ENCODE measurements at regions not wholly inside any gene's neighbourhood (a gene's known extent, or its start where the extent isn't known, plus 50 kb on each side); places are given as distances from the start of the nearest gene placed in this dataset.

DNA sequence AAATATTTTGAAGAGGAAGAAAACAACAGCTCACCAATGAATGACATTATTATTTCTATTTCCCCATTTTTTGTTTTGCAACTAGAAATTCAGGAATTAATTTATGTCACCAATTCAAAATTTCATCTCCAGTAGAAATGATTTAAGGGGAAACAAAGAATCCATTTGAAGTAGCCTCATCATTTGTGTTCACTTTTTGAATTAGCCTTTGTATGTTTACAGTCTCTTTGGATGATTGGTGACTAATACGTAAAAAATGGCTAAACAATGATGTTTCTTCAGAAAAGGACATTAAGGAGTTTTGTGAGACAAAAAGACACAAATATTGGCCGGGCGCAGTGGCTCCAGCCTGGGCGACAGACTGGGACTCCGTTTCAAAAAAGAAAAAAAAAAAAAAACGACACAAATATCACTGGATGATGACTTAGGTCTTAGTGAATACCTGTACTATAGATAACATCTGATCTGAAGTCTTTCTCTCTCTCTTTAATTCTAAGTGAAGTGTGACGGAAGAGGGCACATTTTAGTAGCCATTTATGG, 313.2 kb downstream of the PIK3C3 start:
- DNase-seq (ENCODE audit: low read depth) = no peak

DNA sequence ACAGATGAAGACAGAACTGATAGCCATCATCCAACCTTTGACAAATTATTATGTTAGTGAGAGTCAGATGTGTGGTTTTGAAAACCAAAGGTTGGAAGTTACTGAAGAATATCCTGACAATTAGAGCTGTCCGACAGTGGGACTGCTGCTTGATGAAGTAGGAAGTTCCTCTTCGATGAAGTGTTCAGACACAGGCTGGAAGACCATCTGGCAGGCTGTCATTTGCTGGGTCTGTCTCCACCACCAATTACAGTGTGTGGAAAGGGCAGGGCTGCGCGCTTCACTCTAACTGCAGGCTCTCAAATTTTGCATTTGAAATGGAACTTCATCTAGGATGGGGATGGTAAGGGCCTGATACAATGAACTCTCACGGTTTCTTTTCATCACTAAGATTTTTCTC, 313.8 kb downstream of the PIK3C3 start:
- DNase-seq (ENCODE audit: low read depth) = no peak

DNA sequence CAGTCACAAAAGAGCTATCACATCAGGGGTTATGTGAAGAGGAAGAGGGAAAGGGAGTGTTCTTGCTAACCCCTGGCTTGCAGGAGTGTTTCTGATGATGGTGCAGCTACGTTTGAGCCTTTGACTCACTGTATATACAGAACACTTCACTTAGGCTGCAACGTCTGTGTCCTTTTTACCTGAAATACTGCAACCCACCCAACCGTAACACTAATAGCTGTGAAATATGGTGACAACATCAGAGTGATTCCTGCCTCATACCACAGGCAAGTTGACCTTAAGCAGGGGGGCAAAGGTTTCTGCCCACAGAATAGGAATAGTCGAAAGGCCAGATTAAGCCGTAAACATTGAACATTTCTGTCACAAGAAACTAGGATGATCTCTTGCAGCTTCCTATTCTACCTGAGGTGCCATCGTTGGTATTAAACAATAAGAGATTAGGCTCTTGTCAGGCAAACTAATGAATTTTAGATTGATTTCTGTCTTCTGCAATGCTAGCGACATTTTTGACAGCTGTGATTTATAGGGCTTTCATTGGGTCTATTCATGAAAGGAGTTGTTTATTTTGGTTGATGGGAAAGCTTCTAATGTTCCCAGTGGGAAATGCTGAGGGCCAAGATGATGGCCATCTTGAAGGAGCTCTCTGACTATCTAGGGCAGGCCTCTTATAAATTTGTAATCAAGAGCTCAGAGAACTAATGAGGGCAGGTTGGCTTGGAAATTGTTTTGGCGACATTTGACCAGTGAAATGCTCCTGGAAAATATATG, 316.8 kb downstream of the PIK3C3 start:
- no peak for DNase-seq (ENCODE audit: low read depth)

GRCh38 chr18:42274488-42275137, 319.6 kb downstream of the PIK3C3 start:
- peak; percentile 10 for DNase-seq (ENCODE audit: low read depth)

DNA sequence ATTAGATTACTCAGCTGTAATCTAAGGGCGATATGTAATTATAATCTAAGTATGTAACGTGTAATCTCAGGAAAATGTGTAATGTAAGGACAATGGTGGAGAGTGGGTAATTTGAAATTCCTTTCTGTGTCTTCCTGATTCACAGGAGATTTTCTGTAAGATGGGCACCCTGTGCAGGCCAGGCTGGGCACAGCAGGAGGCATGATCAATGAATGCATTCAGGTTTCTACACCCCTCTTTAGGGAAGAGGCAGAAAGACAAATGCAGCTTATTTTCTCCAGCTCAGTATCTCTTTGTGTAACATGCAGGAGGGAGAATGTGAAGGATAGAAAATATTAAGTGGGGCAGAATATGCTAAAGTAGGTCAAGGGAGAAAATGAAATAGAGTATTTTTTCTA, 320.1 kb downstream of the PIK3C3 start:
- DNase-seq (ENCODE audit: low read depth) = no peak

DNA sequence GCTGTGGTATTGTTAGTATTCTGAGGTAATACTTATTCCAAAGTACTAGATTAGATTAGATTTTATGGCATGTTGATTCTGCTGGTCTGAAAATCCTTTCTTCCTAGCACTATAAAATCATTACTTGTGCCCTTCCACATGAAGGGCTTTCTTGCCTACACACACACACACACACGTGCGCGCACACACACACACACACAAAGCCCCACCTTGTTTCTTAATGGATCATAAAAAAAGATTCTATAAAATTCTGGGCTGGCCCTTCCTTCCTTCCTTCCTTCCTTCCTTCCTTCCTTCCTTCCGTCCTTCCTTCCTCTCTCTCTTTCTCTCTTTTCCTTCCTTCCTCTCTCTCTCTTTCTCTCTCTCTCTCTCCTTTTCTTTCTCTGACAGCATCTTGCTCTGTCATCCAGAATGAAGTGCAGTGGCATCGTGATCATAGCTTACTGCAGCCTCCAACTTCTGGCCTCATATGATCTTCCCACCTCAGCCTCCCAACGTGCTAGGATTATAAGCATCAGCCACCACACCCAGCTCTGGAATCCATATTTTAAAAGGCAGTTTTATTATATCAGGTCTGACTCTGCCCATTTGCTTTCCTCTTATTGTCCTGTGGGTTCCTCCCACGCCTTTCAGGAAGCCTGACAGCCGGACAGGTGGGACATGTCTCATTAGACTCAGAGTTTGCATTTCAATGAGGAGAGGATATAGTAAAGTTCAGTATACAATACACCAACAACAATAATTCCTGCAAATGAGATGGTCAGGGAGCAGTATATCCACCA, 321.1 kb downstream of the PIK3C3 start:
- no peak for DNase-seq (ENCODE audit: low read depth)

DNA sequence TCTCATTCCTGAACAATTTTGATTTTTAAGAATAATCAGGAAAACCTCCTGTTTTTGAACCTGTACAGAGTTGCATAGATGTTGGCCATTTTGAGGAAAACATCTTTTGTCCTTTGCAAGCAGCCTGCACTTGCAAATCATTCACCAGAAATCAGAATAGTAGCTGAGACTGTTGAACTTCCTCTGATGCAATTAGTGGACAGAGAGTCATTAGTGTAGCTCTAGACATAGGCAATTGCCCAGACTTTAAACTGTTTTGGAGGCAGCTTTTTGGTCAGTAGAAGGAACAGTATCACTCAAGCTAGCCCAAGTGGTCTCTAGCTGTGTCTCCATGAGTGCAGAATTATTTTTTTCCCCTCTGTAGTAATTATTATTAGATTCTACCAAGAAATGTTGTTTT, 326.1 kb downstream of the PIK3C3 start:
- no peak for DNase-seq (ENCODE audit: low read depth)

DNA sequence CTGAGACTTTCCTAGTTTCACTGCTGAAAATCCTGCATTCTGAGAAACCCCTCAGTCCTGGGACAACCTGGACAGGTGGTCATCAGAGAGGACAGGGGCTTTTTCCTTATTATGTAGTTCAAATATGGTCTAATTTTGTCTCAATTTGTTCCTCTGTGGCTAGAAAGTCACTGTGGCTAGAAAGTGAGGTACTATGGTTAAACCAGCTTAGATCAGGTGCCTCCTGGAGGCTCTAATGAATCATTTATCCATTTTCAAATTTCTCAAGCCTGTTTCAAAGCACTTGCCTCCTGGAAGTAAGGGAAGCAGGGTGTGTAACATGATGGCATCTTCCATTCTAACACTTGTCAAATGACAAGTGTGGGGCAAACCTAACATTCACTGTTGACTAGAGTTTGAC, 326.8 kb downstream of the PIK3C3 start:
- DNase-seq (ENCODE audit: low read depth) = no peak

DNA sequence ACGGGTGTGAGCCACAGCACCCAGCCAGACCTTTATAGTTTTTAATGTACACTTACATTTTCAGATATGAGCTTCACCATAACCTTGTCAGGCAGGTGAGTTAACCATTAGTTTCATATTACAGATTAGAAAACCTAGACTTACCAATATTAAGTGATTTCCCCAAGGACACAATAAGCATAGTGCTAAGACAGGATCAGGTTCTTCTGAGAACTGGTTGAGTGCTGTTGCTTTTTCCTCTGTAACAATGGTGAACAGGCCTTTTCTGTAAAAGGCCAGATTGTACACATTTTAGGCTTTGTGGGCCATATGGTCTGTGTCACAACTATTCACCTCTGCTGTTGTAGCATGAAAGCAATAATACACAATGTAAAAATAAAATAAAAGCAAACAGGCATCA, 332.0 kb downstream of the PIK3C3 start:
- no peak for DNase-seq (ENCODE audit: low read depth)

DNA sequence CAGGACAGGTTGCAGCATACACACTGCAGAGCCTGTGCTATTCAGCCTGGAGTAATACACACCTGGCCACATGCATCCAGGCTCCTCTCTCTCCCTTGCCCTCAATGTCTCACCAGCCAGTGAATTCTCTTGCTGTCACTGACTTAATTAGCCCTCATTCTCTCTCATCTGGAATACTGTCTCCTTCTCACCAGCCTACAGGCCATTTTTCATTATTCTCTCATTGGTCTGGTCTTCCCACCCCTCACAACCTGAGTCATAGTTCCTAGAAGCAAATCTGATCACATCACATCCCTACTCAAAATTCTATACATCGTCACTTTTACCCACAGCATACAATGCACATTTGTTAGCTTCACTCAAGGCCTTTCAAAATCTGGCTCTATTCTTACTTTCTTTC, 333.1 kb downstream of the PIK3C3 start:
- no peak for DNase-seq (ENCODE audit: low read depth)

GRCh38 chr18:42289526-42289925, 334.5 kb downstream of the PIK3C3 start:
- no peak for DNase-seq (ENCODE audit: low read depth)

DNA sequence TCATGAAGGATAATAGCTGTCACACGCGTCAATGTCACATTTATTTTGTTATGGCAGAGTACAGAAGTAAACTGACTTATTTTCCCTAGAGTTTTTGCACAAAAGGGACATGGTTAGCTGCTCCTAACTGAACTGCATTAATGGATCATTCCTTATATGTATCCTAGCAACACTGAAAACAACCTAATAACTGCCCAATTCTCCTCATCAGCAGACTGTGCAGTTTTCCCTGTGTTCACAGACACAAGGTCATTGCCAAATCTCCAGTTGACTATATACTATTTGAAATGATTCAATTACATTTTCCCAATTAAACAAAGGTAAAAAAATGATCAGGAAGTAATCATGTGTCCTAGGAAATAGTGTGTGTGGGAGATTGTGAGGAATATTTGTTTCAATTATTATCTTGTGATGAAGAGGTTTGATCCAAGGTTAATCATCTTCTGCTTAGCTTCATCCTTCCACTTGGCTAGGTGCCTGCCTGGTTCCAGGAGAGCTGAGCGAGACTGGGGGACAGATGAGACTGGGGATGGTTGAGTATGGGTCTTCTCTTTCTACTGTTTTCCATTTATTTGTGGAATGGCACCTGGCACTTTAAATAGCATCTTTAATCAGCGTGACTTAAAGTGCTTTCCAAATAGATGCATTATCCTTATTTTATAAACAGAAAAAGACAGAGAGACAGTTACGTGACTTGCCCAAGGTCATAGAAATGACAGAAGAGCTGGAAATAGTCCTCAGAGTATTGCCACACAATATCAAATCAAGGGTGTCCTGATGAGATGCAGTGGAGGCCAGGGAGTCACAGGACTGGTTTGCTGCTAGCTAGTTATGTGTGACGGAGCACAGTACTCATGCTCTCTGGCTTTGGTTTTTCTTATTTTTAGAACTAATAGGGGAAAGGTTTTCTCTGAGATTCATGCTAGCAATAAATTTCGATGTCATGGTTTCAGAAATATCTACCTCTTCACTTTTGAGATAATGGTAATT, 335.6 kb downstream of the PIK3C3 start:
- DNase-seq (ENCODE audit: low read depth) = no peak

DNA sequence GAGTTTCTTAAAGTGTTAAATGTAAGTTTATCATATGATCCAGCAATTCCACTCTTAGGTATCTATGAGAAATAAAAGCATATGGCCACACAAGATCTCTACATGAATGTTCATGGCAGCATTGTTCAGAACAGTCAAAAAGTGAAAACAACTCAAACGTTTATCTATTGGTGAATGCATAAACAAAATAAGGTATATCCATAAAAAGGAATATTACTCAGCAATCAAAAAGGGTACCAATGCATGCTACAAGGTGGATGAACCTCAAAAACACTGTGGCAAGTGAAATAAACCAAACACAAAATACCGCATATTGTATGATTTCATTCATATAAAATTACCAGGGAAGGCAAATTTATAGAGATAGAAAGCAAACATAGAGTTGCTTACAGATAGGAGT, 337.6 kb downstream of the PIK3C3 start:
- no peak for DNase-seq (ENCODE audit: low read depth)

GRCh38 chr18:42296192-42296591, 341.2 kb downstream of the PIK3C3 start:
- DNase-seq (ENCODE audit: low read depth) = no peak

DNA sequence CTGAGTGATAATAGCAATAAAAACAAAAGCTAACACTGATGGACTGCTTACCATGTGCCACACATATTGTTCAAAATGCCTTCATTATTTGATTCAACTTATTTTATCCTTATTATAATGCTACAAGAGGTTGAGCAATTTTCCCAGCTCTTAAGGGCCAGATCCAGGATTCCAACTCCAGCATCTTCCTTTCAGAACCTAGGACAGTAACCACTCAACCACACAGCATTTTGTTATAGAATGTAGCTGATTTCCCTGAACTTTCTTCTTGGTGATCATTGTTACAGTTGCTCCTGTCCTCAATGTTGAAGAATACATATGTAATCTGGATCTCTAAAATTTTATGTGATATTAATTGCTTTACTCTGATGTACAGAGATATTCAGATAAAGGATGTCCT, 341.7 kb downstream of the PIK3C3 start:
- no peak for DNase-seq (ENCODE audit: low read depth)

- peak; percentile 43 for DNase-seq (ENCODE audit: low read depth)
Observed at GRCh38 chr18:42298759-42299675, 344.0 kb downstream of the PIK3C3 start.

GRCh38 chr18:42305869-42306593, 351.0 kb downstream of the PIK3C3 start:
- DNase-seq (ENCODE audit: low read depth) = no peak

- DNase-seq (ENCODE audit: low read depth) = no peak
Observed at GRCh38 chr18:42306594-42306980, 351.6 kb downstream of the PIK3C3 start.

DNA sequence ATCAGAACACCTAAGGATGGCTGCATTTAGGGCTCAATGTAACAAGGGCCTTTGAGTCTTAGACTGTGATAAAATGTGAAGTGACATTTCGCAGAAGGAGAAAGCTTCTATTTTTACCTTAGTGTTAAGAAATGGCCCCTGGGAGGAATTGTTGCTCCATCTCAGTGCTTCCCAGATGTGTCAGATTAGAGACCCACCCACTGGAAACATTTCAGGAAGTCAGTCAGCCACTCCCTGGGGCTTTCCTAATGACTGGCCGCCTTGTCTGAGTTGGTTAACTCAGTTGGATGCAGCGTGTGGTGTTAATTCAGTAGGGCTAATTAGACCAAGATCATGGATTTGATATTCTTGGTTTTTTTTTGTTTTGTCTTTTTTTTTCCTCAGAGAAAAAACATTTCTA, 355.9 kb downstream of the PIK3C3 start:
- peak; percentile 28 for DNase-seq (ENCODE audit: low read depth)

DNA sequence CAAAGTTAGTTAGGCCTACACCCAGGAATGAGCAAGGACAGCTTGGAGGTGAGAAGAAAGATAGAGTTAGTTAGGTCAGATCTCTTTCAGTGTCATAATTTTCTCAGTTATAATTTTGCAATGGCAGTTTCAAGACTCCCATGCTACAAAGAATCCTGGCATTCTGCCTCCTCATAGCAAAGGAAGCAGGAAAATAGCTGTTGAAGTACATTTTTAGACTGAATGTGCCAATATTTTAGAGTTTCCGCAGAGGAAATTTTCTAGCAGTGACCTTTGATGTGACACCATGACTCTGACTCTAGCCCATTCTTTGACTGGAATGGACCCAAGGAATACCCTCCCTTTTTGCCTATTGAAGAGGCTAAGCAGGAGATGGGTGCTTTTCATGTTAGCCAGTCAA, 371.7 kb downstream of the PIK3C3 start:
- DNase-seq (ENCODE audit: low read depth) = no peak
